Suppressor macrophage (primary cell): ENCODE measurements at regions not wholly inside any gene's neighbourhood (a gene's known extent, or its start where the extent isn't known, plus 50 kb on each side); places are given as distances from the start of the nearest gene placed in this dataset.

Experiments used
- DNase-seq, 4 experiments: peaks; one replicate each; pipeline ENCODE4 v3.0.0-alpha.2; 2020 to 2022

GRCh38 chr5:61744690-61745619 lies 412.9 kb downstream of the ZSWIM6 start:
- no peak for DNase-seq

- DNase-seq = no peak
These were observed 414.9 kb downstream of the ZSWIM6 start for GRCh38 chr5:61746831-61747575.

GRCh38 chr5:61748121-61748520 lies 416.1 kb downstream of the ZSWIM6 start:
- DNase-seq = no peak

- no peak for DNase-seq
These were observed 416.6 kb downstream of the ZSWIM6 start for GRCh38 chr5:61748651-61749050.

GRCh38 chr5:61752588-61752987 lies 420.5 kb downstream of the ZSWIM6 start:
- DNase-seq = no peak

GRCh38 chr5:61754792-61755191 lies 422.7 kb downstream of the ZSWIM6 start:
- no peak for DNase-seq

- no peak for DNase-seq
These were observed 423.7 kb downstream of the ZSWIM6 start for GRCh38 chr5:61755726-61756222.

- DNase-seq = no peak
These were observed 426.7 kb downstream of the ZSWIM6 start for GRCh38 chr5:61758711-61759110.

- no peak for DNase-seq
These were observed 433.4 kb downstream of the ZSWIM6 start for GRCh38 chr5:61765471-61765870.

GRCh38 chr5:61766141-61766540 lies 434.1 kb downstream of the ZSWIM6 start:
- DNase-seq = no peak

- DNase-seq = no peak
These were observed 435.4 kb downstream of the ZSWIM6 start for GRCh38 chr5:61767231-61768080.

- peak in 1 of 4 experiments; percentile 2 for DNase-seq
These were observed 436.7 kb downstream of the ZSWIM6 start for GRCh38 chr5:61768692-61769281.

- no peak for DNase-seq
These were observed 439.0 kb downstream of the ZSWIM6 start for GRCh38 chr5:61771062-61771461.

- no peak for DNase-seq
These were observed 439.8 kb downstream of the ZSWIM6 start for GRCh38 chr5:61771808-61772207.

GRCh38 chr5:61775901-61776300 lies 443.8 kb downstream of the ZSWIM6 start:
- DNase-seq = no peak

GRCh38 chr5:61777292-61777691 lies 445.2 kb downstream of the ZSWIM6 start:
- DNase-seq = no peak

- DNase-seq = no peak
These were observed 447.7 kb downstream of the ZSWIM6 start for GRCh38 chr5:61779743-61780142.

GRCh38 chr5:61783481-61783880 lies 451.4 kb downstream of the ZSWIM6 start:
- DNase-seq = no peak

GRCh38 chr5:61784341-61784740 lies 452.3 kb downstream of the ZSWIM6 start:
- no peak for DNase-seq

- no peak for DNase-seq
These were observed 456.5 kb downstream of the ZSWIM6 start for GRCh38 chr5:61788548-61788947.

- no peak for DNase-seq
These were observed 457.9 kb downstream of the ZSWIM6 start for GRCh38 chr5:61790007-61790406.

GRCh38 chr5:61790678-61791077 lies 458.6 kb downstream of the ZSWIM6 start:
- no peak for DNase-seq
